ENCODE measurements at regions not wholly inside any gene's neighbourhood (a gene's known extent, or its start where the extent isn't known, plus 50 kb on each side); places are given as distances from the start of the nearest gene placed in this dataset.

DNA sequence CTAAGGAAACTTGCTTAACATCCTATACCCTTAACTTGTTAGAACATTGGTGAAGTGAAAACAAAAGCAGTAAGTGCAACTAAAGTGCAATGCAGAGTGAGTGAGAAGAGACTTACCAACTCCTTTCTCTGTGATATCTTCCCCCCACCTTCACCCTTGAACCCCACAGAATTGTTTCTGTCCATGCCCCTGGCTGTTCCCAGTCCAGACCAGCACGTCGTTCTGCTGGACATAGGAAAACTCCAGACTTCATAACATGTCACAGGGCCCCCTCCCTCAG lies 91.9 kb downstream of the DAD1 start:
- RAD21 ChIA-PET (ENCODE audit: unreplicated experiment) = interaction anchor here (1.2 to 27.9 kb wide), 7 partner anchors 8 to 73 kb away, joined by 4 to 797 read pairs (median 14); no protein-coding TSS in a partner anchor
- CTCF ChIA-PET = interaction anchor here (0.8 to 12.6 kb wide), 9 partner anchors 9 to 73 kb away, joined by 3 to 171 read pairs (median 6); no protein-coding TSS in a partner anchor
- ATAC-seq = peak; percentile 18
- DNase-seq (ENCODE audit: low read depth, low spot score) = no peak
- H3K27me3 ChIP-seq (replicated peaks in 1 of 2; ENCODE audit: control insufficient read depth in 2 of 2, insufficient read depth in 2 of 2, low read length in 1 of 2) = no peaks in the 10 kb centered on the region
- WGBS (ENCODE audit: insufficient coverage, insufficient replicate concordance, low lambda C conversion rate, missing lambda C conversion rate) = 81% methylated on average over 2 of the region's 2 CpGs
- H3K27ac ChIP-seq (ENCODE audit: control insufficient read depth, insufficient read depth) = peak overlapping the region; percentile 65
- H3K79me2 ChIP-seq (ENCODE audit: control insufficient read depth, insufficient read depth, low read length) = peaks cover 38% of the 10 kb centered on the region
- H3K4me1 ChIP-seq (ENCODE audit: control insufficient read depth, insufficient read depth, low read length) = peaks cover 62% of the 10 kb centered on the region
- in situ Hi-C loops (cut with MboI) = no loop called here
- BruUV-seq (replicated peaks) = no TSS peak
- no peak for FAIRE-seq
- H3K9me3 ChIP-seq (replicated peaks; ENCODE audit: control insufficient read depth, insufficient read depth, low read length) = no peaks in the 10 kb centered on the region; the same call in 2 of the 3 replicates
- no peak overlapping the region for H2AFZ ChIP-seq (ENCODE audit: control insufficient read depth, low read depth, low read length)
- POLR2A ChIA-PET = interaction anchor here (1.0 to 35.4 kb wide), 7 partner anchors 4 to 73 kb away, joined by 3 to 875 read pairs (median 4); no protein-coding TSS in a partner anchor
- TF ChIP-seq, protein P1, sequence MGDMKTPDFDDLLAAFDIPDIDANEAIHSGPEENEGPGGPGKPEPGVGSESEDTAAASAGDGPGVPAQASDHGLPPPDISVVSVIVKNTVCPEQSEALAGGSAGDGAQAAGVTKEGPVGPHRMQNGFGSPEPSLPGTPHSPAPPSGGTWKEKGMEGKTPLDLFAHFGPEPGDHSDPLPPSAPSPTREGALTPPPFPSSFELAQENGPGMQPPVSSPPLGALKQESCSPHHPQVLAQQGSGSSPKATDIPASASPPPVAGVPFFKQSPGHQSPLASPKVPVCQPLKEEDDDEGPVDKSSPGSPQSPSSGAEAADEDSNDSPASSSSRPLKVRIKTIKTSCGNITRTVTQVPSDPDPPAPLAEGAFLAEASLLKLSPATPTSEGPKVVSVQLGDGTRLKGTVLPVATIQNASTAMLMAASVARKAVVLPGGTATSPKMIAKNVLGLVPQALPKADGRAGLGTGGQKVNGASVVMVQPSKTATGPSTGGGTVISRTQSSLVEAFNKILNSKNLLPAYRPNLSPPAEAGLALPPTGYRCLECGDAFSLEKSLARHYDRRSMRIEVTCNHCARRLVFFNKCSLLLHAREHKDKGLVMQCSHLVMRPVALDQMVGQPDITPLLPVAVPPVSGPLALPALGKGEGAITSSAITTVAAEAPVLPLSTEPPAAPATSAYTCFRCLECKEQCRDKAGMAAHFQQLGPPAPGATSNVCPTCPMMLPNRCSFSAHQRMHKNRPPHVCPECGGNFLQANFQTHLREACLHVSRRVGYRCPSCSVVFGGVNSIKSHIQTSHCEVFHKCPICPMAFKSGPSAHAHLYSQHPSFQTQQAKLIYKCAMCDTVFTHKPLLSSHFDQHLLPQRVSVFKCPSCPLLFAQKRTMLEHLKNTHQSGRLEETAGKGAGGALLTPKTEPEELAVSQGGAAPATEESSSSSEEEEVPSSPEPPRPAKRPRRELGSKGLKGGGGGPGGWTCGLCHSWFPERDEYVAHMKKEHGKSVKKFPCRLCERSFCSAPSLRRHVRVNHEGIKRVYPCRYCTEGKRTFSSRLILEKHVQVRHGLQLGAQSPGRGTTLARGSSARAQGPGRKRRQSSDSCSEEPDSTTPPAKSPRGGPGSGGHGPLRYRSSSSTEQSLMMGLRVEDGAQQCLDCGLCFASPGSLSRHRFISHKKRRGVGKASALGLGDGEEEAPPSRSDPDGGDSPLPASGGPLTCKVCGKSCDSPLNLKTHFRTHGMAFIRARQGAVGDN (IDR thresholded peaks at IDR 0.05) = peak; percentile 13; the same call in 1 of the 2 replicates
- TF ChIP-seq GATAD2B (conservative IDR thresholded peaks at IDR 0.05; ENCODE audit: low read depth) (no peak), DPF2 (IDR thresholded peaks at IDR 0.05) (no peak), JUND (IDR thresholded peaks at IDR 0.05; ENCODE audit: low read depth, low read length) (no peak)
- TF ChIP-seq, protein P2, sequence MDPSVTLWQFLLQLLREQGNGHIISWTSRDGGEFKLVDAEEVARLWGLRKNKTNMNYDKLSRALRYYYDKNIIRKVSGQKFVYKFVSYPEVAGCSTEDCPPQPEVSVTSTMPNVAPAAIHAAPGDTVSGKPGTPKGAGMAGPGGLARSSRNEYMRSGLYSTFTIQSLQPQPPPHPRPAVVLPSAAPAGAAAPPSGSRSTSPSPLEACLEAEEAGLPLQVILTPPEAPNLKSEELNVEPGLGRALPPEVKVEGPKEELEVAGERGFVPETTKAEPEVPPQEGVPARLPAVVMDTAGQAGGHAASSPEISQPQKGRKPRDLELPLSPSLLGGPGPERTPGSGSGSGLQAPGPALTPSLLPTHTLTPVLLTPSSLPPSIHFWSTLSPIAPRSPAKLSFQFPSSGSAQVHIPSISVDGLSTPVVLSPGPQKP (IDR thresholded peaks at IDR 0.05; ENCODE audit: low read depth, low read length) = no peak
- TF ChIP-seq, protein P3, sequence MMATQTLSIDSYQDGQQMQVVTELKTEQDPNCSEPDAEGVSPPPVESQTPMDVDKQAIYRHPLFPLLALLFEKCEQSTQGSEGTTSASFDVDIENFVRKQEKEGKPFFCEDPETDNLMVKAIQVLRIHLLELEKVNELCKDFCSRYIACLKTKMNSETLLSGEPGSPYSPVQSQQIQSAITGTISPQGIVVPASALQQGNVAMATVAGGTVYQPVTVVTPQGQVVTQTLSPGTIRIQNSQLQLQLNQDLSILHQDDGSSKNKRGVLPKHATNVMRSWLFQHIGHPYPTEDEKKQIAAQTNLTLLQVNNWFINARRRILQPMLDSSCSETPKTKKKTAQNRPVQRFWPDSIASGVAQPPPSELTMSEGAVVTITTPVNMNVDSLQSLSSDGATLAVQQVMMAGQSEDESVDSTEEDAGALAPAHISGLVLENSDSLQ (IDR thresholded peaks at IDR 0.05) = no peak
- TF ChIP-seq, protein P4, sequence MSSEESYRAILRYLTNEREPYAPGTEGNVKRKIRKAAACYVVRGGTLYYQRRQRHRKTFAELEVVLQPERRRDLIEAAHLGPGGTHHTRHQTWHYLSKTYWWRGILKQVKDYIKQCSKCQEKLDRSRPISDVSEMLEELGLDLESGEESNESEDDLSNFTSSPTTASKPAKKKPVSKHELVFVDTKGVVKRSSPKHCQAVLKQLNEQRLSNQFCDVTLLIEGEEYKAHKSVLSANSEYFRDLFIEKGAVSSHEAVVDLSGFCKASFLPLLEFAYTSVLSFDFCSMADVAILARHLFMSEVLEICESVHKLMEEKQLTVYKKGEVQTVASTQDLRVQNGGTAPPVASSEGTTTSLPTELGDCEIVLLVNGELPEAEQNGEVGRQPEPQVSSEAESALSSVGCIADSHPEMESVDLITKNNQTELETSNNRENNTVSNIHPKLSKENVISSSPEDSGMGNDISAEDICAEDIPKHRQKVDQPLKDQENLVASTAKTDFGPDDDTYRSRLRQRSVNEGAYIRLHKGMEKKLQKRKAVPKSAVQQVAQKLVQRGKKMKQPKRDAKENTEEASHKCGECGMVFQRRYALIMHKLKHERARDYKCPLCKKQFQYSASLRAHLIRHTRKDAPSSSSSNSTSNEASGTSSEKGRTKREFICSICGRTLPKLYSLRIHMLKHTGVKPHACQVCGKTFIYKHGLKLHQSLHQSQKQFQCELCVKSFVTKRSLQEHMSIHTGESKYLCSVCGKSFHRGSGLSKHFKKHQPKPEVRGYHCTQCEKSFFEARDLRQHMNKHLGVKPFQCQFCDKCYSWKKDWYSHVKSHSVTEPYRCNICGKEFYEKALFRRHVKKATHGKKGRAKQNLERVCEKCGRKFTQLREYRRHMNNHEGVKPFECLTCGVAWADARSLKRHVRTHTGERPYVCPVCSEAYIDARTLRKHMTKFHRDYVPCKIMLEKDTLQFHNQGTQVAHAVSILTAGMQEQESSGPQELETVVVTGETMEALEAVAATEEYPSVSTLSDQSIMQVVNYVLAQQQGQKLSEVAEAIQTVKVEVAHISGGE (CRISPR knock-in tag; IDR thresholded peaks at IDR 0.05) = no peak
- H3K36me3 ChIP-seq (ENCODE audit: control insufficient read depth in 2 of 2, insufficient read depth in 2 of 2, low read length in 1 of 2) = no peaks in the 10 kb centered on the region; a peak in 1 of 4 replicates
- 0 out of 2 replicates have a peak overlapping the region, but pooled peaks have one; percentile 35 for H3K4me3 ChIP-seq
- SMC1A ChIA-PET (ENCODE audit: uncharacterized antibody, unreplicated experiment) = interaction anchor here (1.3 to 19.9 kb wide), 11 partner anchors 12 to 113 kb away, joined by 3 to 357 read pairs (median 12); no protein-coding TSS in a partner anchor
- no peaks in the 10 kb centered on the region for H4K20me1 ChIP-seq (ENCODE audit: control insufficient read depth, insufficient read depth)
- intact Hi-C loops (cut with micrococcal nuclease; ENCODE audit: unreplicated experiment) = no loop called here
- peak overlapping the region; percentile 36 for H3K9ac ChIP-seq (ENCODE audit: control insufficient read depth, insufficient read depth, low read length)
- peak overlapping the region; percentile 51 for H3K4me2 ChIP-seq (ENCODE audit: control insufficient read depth, insufficient read depth)
